BJ (cell line): ENCODE measurements at regions not wholly inside any gene's neighbourhood (a gene's known extent, or its start where the extent isn't known, plus 50 kb on each side); places are given as distances from the start of the nearest gene placed in this dataset.

Experiments
- CTCF ChIA-PET: fragments of 350-600 bp; formaldehyde crosslinking; extraction: SDS; loops from one replicate; lab custom pipeline; 2021; ENCODE audit warnings: antibody characterized with exemption, inconsistent platforms; lab: Yijun Ruan, JAX
- POLR2A ChIA-PET: fragments of 300-600 bp; sonication (Branson Sonifier 250); formaldehyde crosslinking; extraction: SDS; loops from one replicate; lab custom pipeline; 2021; ENCODE audit warnings: antibody characterized with exemption; lab: Charles Lee
- DNase-seq: peaks from one replicate; pipeline ENCODE4 v3.0.0-alpha.2; 2011; ENCODE audit warnings: low read depth
- H3K27me3 ChIP-seq: 2 replicates; pipeline ENCODE4 v1.6.0; 2011; ENCODE audit warnings: low read length; ENCODE audit not compliant: control insufficient read depth, insufficient read depth
- H3K36me3 ChIP-seq: 2 replicates; pipeline ENCODE4 v1.5.1; 2011; ENCODE audit warnings: low read length; ENCODE audit not compliant: control insufficient read depth, insufficient read depth
- H3K4me3 ChIP-seq: 2 replicates; pipeline ENCODE4 v1.5.1; 2011; ENCODE audit warnings: low read depth, mild to moderate bottlenecking, control low read depth, low read length
- TF ChIP-seq, protein P1 (sequence below): IDR thresholded peaks from 2 replicates; pipeline ENCODE4 v1.5.1; 2011; ENCODE audit warnings: low read depth, mild to moderate bottlenecking, control low read depth, inconsistent platforms, low read length, moderate library complexity; ENCODE audit not compliant: insufficient read depth

DNA sequence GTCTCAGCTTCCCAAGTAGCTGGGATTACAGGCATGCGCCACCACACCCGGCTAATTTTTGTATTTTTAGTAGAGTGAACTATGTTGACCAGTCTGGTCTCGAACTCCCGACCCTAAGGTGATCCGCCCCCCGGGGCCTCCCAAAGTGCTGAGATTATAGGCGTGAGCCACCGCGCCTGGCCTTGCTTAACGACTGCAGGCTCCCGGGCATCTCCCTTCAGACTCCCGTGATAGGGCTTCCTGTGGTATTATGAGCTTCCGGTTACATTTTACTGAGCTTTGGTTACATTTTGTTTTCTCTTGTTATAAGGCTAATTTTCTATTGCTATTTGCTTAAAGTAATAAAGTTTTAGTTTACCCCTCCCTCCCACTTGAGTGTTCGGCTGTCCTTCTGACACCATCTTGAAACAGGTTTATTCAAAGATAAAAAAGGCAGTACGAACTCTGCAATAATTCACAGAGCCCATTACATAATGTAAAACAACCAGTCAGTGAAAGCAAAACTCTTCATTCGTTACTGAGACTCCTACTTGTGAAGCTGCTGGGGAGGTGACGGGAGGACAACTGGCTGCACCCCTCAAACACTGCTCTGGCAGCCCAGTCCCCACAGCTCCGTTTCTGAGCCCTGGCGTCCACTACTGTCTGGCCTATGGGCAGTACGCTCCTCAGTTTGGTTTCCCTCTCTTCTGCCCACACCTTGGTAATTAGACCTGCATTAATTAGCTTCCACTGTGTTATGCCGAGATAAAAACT is 795.7 kb upstream of the SLIT2 start:
- H3K36me3 ChIP-seq = no peaks in the 10 kb centered on the region
- ChIA-PET POLR2A (interaction anchor here (0.7 kb wide), 1 partner anchor 71 kb away, joined by 3 read pairs; no protein-coding TSS in a partner anchor), CTCF (interaction anchor here (0.8 to 2.0 kb wide), 3 partner anchors 11 to 22 kb away, joined by 3 to 5 read pairs (median 4); no protein-coding TSS in a partner anchor)
- H3K27me3 ChIP-seq = no peaks in the 10 kb centered on the region
- no peak overlapping the region for H3K4me3 ChIP-seq
- TF ChIP-seq, protein P1, sequence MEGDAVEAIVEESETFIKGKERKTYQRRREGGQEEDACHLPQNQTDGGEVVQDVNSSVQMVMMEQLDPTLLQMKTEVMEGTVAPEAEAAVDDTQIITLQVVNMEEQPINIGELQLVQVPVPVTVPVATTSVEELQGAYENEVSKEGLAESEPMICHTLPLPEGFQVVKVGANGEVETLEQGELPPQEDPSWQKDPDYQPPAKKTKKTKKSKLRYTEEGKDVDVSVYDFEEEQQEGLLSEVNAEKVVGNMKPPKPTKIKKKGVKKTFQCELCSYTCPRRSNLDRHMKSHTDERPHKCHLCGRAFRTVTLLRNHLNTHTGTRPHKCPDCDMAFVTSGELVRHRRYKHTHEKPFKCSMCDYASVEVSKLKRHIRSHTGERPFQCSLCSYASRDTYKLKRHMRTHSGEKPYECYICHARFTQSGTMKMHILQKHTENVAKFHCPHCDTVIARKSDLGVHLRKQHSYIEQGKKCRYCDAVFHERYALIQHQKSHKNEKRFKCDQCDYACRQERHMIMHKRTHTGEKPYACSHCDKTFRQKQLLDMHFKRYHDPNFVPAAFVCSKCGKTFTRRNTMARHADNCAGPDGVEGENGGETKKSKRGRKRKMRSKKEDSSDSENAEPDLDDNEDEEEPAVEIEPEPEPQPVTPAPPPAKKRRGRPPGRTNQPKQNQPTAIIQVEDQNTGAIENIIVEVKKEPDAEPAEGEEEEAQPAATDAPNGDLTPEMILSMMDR = no peak
- DNase-seq = no peak

- Histone ChIP-seq H3K27me3 (no peaks in the 10 kb centered on the region), H3K4me3 (no peak overlapping the region), H3K36me3 (no peaks in the 10 kb centered on the region)
- ChIA-PET POLR2A (no interaction called here), CTCF (interaction anchor here (0.8 to 2.0 kb wide), 2 partner anchors 10 to 21 kb away, joined by 3 to 5 read pairs; no protein-coding TSS in a partner anchor)
- TF ChIP-seq, protein P1 = no peak
- no peak for DNase-seq
Measured at GRCh38 chr4:19455196-19455595, 796.5 kb upstream of the SLIT2 start.

DNA sequence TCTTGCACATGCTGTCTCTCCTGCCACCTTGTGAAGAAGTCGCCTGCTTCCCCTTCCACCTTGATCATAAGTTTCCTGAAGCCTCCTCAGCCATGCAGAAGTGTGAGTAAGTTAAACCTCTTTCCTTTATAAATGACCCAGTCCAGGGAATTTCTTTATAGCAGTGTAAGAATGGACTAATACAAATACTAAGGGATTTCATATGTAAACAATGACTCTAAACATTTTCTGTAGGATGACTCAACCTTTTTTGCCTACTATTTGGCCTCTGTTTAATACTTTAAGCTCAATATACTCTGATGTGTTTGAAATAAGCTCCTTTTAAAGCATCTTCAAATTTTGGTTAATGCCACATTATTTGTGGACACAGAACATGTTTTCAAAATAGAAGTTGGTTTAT is 813.5 kb upstream of the SLIT2 start:
- CTCF ChIA-PET = interaction anchor here (1.0 kb wide), 1 partner anchor 13 kb away, joined by 3 read pairs; no protein-coding TSS in a partner anchor

GRCh38 chr4:19437008-19437407 is 814.7 kb upstream of the SLIT2 start:
- Histone ChIP-seq H3K4me3 (no peak overlapping the region), H3K36me3 (no peaks in the 10 kb centered on the region), H3K27me3 (no peaks in the 10 kb centered on the region)
- TF ChIP-seq, protein P1 = no peak
- CTCF ChIA-PET = no interaction called here
- POLR2A ChIA-PET = no interaction called here
- DNase-seq = no peak

More for the DNA sequence above, 813.5 kb upstream of the SLIT2 start:
- TF ChIP-seq, protein P1 = no peak
- no peak for DNase-seq
- Histone ChIP-seq H3K27me3 (no peaks in the 10 kb centered on the region), H3K4me3 (no peak overlapping the region), H3K36me3 (no peaks in the 10 kb centered on the region)
- POLR2A ChIA-PET = interaction anchor here (0.6 kb wide), 1 partner anchor 139 kb away, joined by 3 read pairs; no protein-coding TSS in a partner anchor

- TF ChIP-seq, protein P1 = no peak
- CTCF ChIA-PET = interaction anchor here (1.1 kb wide), 1 partner anchor 819 kb away, joined by 3 read pairs; no protein-coding TSS in a partner anchor
Measured at GRCh38 chr4:19429684-19430083, 822.0 kb upstream of the SLIT2 start.

More at GRCh38 chr4:19429684-19430083, 822.0 kb upstream of the SLIT2 start:
- H3K4me3 ChIP-seq = no peak overlapping the region
- no peak for DNase-seq
- H3K27me3 ChIP-seq = no peaks in the 10 kb centered on the region
- H3K36me3 ChIP-seq = no peaks in the 10 kb centered on the region
- POLR2A ChIA-PET = no interaction called here
